NCI-H1048 (cell line): ENCODE measurements at regions not wholly inside any gene's neighbourhood (a gene's known extent, or its start where the extent isn't known, plus 50 kb on each side); places are given as distances from the start of the nearest gene placed in this dataset.
"Not testable (repeated sequence)": the region's sequence is repeated elsewhere in the genome, so short reads cannot be mapped to it uniquely, and the experiment has no call there.

Experiments used
- DNase-seq: peaks from one replicate; lab custom pipeline; 2025; lab: John Stamatoyannopoulos, UW

- DNase-seq: no peak
Observed at GRCh38 chr21:17738176-17738953, 80.8 kb downstream of the C21orf91 start.

- DNase-seq: no peak
Observed at GRCh38 chr21:17736072-17736471, 83.1 kb downstream of the C21orf91 start.

GRCh38 chr21:17733209-17733608, 85.9 kb downstream of the C21orf91 start:
- no peak for DNase-seq

GRCh38 chr21:17732306-17732705, 86.8 kb downstream of the C21orf91 start:
- no peak for DNase-seq

GRCh38 chr21:17731554-17731953, 87.6 kb downstream of the C21orf91 start:
- no peak for DNase-seq

GRCh38 chr21:17730782-17731181, 88.4 kb downstream of the C21orf91 start:
- DNase-seq: no peak

GRCh38 chr21:17729455-17729854, 89.7 kb downstream of the C21orf91 start:
- DNase-seq: no peak

GRCh38 chr21:17727361-17727760, 91.8 kb downstream of the C21orf91 start:
- no peak for DNase-seq

GRCh38 chr21:17726047-17726829, 92.9 kb downstream of the C21orf91 start:
- DNase-seq: no peak

- DNase-seq: no peak
Observed at GRCh38 chr21:17725339-17725738, 93.8 kb downstream of the C21orf91 start.

GRCh38 chr21:17712887-17713286, 100.2 kb upstream of the BTG3 start:
- DNase-seq: no peak

GRCh38 chr21:17711896-17712295, 99.2 kb upstream of the BTG3 start:
- no peak for DNase-seq

- DNase-seq: no peak
Observed at GRCh38 chr21:17709266-17709611, 96.5 kb upstream of the BTG3 start.

GRCh38 chr21:17708522-17709265, 96.0 kb upstream of the BTG3 start:
- DNase-seq: no peak

GRCh38 chr21:17699524-17700189, 87.0 kb upstream of the BTG3 start:
- no peak for DNase-seq

GRCh38 chr21:17697473-17697872, 84.8 kb upstream of the BTG3 start:
- DNase-seq: no peak

GRCh38 chr21:17694416-17694815, 81.7 kb upstream of the BTG3 start:
- not testable (repeated sequence) for DNase-seq

- no peak for DNase-seq
Observed at GRCh38 chr21:17693801-17694200, 81.1 kb upstream of the BTG3 start.

- DNase-seq: no peak
Observed at GRCh38 chr21:17690078-17690494, 77.4 kb upstream of the BTG3 start.

- peak; percentile 16 for DNase-seq
Observed at GRCh38 chr21:17688912-17689874, 76.5 kb upstream of the BTG3 start.

- DNase-seq: no peak
Observed at GRCh38 chr21:17682924-17683323, 70.2 kb upstream of the BTG3 start.
